Thyroid gland (tissue), 4 donors: ENCODE measurements at regions not wholly inside any gene's neighbourhood (a gene's known extent, or its start where the extent isn't known, plus 50 kb on each side); places are given as distances from the start of the nearest gene placed in this dataset.
"Not testable (repeated sequence)": the region's sequence is repeated elsewhere in the genome, so short reads cannot be mapped to it uniquely, and the experiment has no call there.

ENCODE experiments used
- CTCF ChIP-seq, 6 experiments: fragments of 200-600 bp in 3 of 6; fragments of 450-650 bp in 3 of 6; sonication (generic) in 3 of 6; IDR thresholded peaks; one replicate each; pipeline ENCODE4 v1.5.1; 2016 to 2019; ENCODE audit warnings: antibody characterized with exemption in 6 of 6, mild to moderate bottlenecking in 2 of 6, inconsistent platforms in 1 of 6, moderate library complexity in 1 of 6
- POLR2A ChIP-seq, 2 donors: fragments of 450-650 bp; IDR thresholded peaks; one replicate each; pipeline ENCODE4 v1.6.1; 2017; ENCODE audit warnings: antibody characterized with exemption in 2 of 2, mild to moderate bottlenecking in 2 of 2, moderate library complexity in 1 of 2

GRCh38 chrX:63198693-63199092 lies 152.4 kb downstream of the SPIN4 start:
- not testable (repeated sequence) for TF ChIP-seq CTCF, POLR2A (IDR thresholded peaks at IDR 0.05)
